ENCODE measurements at regions not wholly inside any gene's neighbourhood (a gene's known extent, or its start where the extent isn't known, plus 50 kb on each side); places are given as distances from the start of the nearest gene placed in this dataset.

GRCh38 chr1:82597649-82598048 is 796.9 kb downstream of the ADGRL2 start:
- TF ChIP-seq CTCF (IDR thresholded peaks at IDR 0.05) (no peak), POLR2A (IDR thresholded peaks at IDR 0.05) (no peak), POLR2AphosphoS5 (IDR thresholded peaks at IDR 0.05) (no peak), EP300 (IDR thresholded peaks at IDR 0.05) (no peak)

Data from upper lobe of left lung (tissue), 4 donors.